GM21367 (cell line): ENCODE measurements at regions not wholly inside any gene's neighbourhood (a gene's known extent, or its start where the extent isn't known, plus 50 kb on each side); places are given as distances from the start of the nearest gene placed in this dataset.
"Not testable (repeated sequence)": the region's sequence is repeated elsewhere in the genome, so short reads cannot be mapped to it uniquely, and the experiment has no call there.

Source experiments
- ATAC-seq: cut with Tn5 transposase; IDR thresholded peaks from one replicate; pipeline ENCODE4 v1.9.1; 2021; ENCODE audit not compliant: unreplicated experiment

DNA sequence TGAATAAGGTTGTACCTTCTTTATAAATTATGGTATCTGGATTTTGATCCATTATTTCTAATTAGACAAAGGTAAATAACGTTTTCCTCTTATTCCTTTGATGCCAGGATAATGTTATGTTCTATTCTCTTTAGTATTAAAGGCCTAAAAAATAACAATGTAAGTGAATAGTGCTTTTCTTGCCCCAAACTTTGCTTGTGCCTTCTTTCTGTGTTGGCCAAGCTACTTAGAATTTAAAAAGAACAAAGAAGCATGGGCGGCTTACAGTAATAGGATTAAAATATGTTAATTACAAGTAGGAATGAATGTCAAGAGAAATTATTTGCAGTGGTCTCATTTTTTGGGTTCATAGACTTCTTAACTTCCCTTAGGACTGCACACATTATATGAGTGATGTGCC, 105.0 kb upstream of the FSIP2 start:
- no peak for ATAC-seq

- no peak for ATAC-seq
Observed at GRCh38 chr2:185638771-185639170, 99.8 kb upstream of the FSIP2 start.

GRCh38 chr2:185640588-185640987, 98.0 kb upstream of the FSIP2 start:
- no peak for ATAC-seq

- no peak for ATAC-seq
Observed at GRCh38 chr2:185643434-185643833, 95.2 kb upstream of the FSIP2 start.

- no peak for ATAC-seq
Observed at GRCh38 chr2:185644828-185645227, 93.8 kb upstream of the FSIP2 start.

DNA sequence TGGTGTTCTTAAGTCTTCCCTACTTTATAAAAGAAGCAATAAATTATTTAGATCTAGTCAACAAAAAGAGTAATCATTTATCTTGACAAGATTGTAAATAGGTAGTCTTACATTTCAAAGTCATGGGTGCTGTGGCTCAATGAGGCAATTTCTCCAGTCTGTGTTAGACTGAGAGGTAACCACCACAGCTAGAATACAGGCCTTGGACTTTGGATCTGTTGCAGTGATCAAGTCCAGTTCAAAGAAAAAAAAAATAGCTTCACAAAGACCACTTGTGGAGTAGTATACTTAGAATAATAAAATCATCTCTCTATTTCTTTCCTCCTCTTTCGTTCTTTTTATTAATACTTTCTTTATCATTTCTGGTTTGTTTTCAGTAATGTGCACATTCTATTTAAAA, 93.1 kb upstream of the FSIP2 start:
- no peak for ATAC-seq

DNA sequence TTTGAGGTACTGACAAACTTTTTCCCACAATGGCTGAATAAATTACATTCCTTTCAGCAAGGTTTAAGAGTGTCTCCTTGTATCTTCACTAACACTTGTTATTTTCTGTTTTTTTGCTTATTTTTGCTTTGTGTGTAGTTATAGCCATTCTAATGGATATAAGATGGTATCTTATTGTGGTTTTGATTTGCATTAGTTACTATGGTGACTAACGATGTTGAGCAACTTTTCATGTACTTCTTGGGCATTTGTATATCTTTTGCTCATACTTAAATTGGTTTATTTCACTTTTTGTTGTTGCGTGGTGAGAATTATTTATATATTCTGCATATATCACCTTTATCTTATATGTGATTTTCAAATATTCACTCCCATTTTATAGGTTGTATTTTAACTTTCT, 79.9 kb upstream of the FSIP2 start:
- ATAC-seq = no peak

DNA sequence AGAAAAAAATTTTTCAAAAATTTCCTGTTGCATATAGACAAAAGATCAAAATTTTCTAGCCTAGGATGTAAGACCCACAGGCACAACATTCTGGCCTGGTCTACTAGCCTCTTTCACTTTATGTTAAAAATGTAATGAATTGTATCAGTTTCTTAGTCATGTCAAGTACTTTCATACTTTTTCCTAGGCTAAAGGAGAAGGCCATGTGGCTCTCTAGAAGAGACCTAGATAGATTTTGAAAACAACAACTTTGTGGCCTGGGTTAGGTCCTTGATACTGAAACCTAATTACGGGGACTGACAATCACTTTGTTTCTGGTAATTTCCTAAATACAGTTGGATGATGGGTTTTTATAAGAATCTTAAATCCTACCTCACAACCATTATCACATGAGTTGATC, 74.8 kb upstream of the FSIP2 start:
- no peak for ATAC-seq

DNA sequence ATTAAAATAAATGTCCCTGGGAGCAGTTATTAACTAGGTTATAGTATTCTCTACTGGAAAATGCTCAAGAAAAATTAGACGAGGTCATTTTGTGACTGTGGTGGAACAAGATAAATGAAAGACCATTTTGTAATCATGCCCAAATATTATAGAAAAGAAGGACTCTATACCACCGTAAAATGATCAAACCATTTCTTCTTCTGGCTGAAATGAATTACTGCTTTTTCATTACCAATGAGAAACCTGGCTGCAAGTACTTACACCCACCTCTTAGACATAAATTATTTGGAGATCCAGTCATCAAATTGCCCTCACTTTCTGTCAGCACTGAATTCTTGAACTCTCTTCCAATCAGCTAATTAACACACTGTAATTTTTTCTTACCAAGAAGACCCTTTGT, 74.2 kb upstream of the FSIP2 start:
- no peak for ATAC-seq

DNA sequence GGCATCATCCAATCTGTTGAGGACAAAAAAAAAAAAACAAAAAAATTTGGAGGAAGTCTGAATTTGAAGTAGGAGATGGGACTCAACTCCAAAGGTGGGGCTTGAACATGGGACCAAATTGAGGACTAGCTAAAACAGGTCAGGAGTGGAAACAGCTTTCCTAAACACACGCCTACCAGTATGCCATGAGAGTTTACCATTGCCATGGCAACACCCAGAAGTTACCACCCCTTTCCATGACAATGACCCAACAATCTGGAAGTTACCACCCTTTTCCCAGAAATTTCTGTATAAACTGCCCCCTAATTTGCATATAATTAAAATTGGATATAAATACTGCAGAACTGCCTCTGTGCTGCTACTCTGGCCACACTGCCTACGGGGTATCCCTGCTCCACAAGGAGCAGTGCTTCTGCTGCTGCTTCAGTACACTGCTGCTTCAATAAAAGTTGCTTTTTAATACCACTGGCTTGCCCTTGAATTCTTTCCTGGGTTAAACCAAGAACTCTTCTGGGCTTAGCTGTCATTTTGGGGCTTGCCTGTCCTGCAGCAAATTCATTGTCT, 73.3 kb upstream of the FSIP2 start:
- no peak for ATAC-seq

DNA sequence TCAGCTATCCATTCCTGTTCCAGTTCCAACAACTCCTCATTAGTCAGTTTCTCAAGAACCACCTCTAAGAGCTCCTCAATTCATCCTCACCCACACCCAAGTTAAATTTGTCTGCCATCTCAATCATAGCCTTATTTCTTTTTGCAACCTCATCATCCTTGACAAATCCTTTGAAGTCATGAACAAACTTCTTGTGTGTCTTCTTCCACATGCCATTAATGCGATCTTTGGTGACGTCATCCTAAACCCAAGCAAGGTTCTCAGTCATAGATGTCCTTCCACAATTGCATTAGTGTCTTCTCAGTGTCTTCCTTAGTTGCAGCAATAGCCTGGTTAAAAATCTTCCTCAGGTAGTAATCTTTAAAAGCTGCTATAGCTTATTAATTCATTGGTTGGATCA, 71.2 kb upstream of the FSIP2 start:
- no peak for ATAC-seq

- no peak for ATAC-seq
Observed at GRCh38 chr2:185668710-185669109, 69.9 kb upstream of the FSIP2 start.

DNA sequence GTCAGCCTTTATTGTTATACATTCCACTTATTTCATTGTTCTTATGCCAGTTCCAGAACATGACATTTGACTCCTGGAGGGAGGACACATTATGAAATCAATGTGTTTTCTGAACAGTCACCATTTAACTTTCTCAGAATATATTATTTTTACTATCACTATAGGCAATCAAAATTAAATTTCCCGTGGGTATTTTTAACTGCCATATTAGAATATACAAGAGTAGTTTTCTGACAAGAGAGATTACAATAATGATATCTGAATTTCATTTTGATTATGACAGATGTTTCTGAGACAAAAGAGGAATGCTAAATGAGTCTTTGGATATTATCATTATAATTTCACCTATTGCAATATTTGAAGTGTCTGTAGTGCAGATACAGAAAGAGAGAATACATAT, 64.4 kb upstream of the FSIP2 start:
- ATAC-seq = no peak

DNA sequence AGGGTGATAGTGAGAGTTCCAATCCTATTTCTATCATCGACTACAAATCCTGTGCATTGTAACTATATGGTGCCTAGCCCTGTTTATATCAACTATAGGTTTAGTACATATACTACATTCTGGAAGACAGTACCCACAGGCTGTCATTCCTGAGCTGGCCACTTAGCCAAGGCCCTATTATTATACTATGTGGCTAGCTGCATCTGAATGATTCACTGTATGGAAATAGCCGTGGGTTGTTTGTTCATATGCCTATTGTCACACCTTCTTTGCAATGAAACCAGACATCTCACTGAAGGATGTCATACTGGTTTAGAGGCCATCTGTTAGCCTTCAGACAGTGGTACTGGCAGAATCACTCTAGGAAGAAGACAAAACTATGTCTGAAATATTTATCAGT, 62.3 kb upstream of the FSIP2 start:
- ATAC-seq = no peak

DNA sequence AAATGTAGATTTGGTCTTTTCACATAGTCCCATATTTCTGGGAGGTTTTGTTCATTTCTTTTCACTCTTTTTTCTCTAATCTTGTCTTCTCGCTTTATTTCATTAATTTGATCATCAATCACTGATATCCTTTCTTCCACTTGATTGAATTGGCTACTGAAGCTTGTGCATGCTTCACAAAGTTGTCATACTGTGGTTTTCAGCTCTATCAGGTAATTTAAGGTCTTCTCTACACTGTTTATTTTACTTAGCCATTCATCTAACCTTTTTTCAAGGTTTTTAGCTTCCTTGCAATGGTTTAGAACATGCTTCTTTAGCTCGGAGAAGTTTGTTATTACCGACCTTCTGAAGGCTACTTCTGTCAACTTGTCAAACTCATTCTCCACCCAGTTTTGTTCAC, 51.6 kb upstream of the FSIP2 start:
- not testable (repeated sequence) for ATAC-seq

- ATAC-seq = no peak
Observed at GRCh38 chr2:185687967-185688366, 50.6 kb upstream of the FSIP2 start.
